Spleen (tissue), 7 donors: ENCODE measurements at regions not wholly inside any gene's neighbourhood (a gene's known extent, or its start where the extent isn't known, plus 50 kb on each side); places are given as distances from the start of the nearest gene placed in this dataset.

Source experiments
- POLR2A ChIP-seq, 3 donors: fragments of 450-650 bp; IDR thresholded peaks; one replicate each; pipeline ENCODE4 v1.5.1; 2017; ENCODE audit warnings: antibody characterized with exemption in 3 of 3, mild to moderate bottlenecking in 1 of 3
- TF ChIP-seq, protein P1 (sequence below), 11 experiments: fragments of 200-600 bp in 7 of 11; fragments of 450-650 bp in 4 of 11; sonication (generic) in 4 of 11; IDR thresholded peaks in 8 of 11; conservative IDR thresholded peaks in 3 of 11; 1 replicate in 7 of 11; 2 replicates in 4 of 11; pipeline versions ENCODE4 v1.4.0 to v1.8.0; 2016 to 2021; ENCODE audit warnings: antibody characterized with exemption in 11 of 11, inconsistent platforms in 4 of 11, mild to moderate bottlenecking in 1 of 11
- donor health status: DM: no; HTN: no; CAD: no; lungs with moderate emphysema.
- donor health status: DM: no; HTN: no; CAD: no.
- donor health status: DM: no; HTN: no; CAD: no.

GRCh38 chr12:97132270-97132669, 225.2 kb downstream of the NEDD1 start:
- TF ChIP-seq, protein P1, sequence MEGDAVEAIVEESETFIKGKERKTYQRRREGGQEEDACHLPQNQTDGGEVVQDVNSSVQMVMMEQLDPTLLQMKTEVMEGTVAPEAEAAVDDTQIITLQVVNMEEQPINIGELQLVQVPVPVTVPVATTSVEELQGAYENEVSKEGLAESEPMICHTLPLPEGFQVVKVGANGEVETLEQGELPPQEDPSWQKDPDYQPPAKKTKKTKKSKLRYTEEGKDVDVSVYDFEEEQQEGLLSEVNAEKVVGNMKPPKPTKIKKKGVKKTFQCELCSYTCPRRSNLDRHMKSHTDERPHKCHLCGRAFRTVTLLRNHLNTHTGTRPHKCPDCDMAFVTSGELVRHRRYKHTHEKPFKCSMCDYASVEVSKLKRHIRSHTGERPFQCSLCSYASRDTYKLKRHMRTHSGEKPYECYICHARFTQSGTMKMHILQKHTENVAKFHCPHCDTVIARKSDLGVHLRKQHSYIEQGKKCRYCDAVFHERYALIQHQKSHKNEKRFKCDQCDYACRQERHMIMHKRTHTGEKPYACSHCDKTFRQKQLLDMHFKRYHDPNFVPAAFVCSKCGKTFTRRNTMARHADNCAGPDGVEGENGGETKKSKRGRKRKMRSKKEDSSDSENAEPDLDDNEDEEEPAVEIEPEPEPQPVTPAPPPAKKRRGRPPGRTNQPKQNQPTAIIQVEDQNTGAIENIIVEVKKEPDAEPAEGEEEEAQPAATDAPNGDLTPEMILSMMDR (IDR thresholded peaks at IDR 0.05 in 8 of 11, conservative IDR thresholded peaks at IDR 0.05 in 3 of 11) = no peak
- TF ChIP-seq POLR2A (IDR thresholded peaks at IDR 0.05) = no peak
